Stomach (tissue), 4 donors: ENCODE measurements at regions not wholly inside any gene's neighbourhood (a gene's known extent, or its start where the extent isn't known, plus 50 kb on each side); places are given as distances from the start of the nearest gene placed in this dataset.

Experiments used
- POLR2A ChIP-seq, 4 donors: fragments of 450-650 bp; IDR thresholded peaks; one replicate each; pipeline ENCODE4 v1.6.1; 2016; ENCODE audit warnings: antibody characterized with exemption in 4 of 4, control low read depth in 2 of 4, mild to moderate bottlenecking in 1 of 4, moderate library complexity in 1 of 4
- TF ChIP-seq, protein P1 (sequence below), 7 experiments: fragments of 450-650 bp in 4 of 7; fragments of 200-600 bp in 3 of 7; sonication (generic) in 3 of 7; IDR thresholded peaks; one replicate each; pipeline ENCODE4 v1.5.1; 2016 to 2019; ENCODE audit warnings: antibody characterized with exemption in 7 of 7, control low read depth in 2 of 7, mild to moderate bottlenecking in 1 of 7

DNA sequence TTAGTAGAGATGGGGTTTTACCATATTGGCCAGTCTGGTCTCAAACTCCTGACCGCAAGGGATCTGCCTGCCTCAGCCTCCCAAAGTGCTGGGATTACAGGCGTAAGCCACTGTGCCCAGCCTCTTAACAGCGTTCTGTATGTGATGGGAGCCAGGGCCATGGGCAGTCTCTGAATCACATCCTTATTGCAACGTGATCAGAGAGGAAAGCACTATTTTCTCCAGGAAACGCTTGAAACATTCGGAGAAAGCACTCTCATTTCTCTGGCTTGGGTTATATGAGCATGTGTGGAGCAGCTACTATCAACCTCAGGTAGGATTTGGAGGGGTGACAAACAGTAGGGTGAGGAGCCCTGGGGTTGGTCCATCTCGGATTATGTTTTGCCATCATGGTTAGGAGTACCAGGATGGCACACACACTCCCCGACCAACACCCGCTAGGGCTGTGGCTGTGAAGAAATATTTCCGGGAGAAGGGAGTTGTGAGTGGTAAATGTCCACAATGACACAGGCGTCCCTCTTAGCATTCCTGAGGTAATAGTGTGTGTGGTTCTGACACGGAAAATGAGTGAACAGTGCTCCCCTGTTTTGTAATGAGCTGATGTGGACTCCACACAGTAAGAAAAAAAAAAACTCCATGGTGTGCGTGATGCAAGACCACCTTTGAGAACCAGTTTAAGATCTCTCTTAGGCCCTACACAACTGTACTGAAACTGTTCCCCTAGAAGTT, 406.2 kb upstream of the ZNF608 start:
- TF ChIP-seq POLR2A (IDR thresholded peaks at IDR 0.05) = no peak
- TF ChIP-seq, protein P1, sequence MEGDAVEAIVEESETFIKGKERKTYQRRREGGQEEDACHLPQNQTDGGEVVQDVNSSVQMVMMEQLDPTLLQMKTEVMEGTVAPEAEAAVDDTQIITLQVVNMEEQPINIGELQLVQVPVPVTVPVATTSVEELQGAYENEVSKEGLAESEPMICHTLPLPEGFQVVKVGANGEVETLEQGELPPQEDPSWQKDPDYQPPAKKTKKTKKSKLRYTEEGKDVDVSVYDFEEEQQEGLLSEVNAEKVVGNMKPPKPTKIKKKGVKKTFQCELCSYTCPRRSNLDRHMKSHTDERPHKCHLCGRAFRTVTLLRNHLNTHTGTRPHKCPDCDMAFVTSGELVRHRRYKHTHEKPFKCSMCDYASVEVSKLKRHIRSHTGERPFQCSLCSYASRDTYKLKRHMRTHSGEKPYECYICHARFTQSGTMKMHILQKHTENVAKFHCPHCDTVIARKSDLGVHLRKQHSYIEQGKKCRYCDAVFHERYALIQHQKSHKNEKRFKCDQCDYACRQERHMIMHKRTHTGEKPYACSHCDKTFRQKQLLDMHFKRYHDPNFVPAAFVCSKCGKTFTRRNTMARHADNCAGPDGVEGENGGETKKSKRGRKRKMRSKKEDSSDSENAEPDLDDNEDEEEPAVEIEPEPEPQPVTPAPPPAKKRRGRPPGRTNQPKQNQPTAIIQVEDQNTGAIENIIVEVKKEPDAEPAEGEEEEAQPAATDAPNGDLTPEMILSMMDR (IDR thresholded peaks at IDR 0.05) = no peak
